ENCODE measurements at regions not wholly inside any gene's neighbourhood (a gene's known extent, or its start where the extent isn't known, plus 50 kb on each side); places are given as distances from the start of the nearest gene placed in this dataset.

DNA sequence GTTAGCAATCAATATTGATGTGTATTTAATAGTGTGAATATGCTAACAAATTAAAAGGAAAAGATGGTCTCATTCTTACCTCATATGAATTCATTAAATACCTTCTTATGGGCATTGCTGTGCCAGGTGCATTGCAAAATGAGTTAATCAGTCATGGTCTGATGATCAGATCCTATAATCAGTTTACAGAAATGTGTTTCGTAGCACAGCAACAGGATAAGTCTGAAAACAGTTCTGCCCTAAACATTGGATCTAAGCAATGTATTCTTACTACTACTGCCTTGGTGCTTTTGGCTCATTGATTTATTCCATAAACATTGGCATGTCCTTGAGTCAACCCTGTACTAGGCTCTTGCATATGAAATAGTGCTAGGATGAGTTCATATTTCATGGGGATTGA, 417.0 kb upstream of the JAG1 start:
- TF ChIP-seq, protein P1, sequence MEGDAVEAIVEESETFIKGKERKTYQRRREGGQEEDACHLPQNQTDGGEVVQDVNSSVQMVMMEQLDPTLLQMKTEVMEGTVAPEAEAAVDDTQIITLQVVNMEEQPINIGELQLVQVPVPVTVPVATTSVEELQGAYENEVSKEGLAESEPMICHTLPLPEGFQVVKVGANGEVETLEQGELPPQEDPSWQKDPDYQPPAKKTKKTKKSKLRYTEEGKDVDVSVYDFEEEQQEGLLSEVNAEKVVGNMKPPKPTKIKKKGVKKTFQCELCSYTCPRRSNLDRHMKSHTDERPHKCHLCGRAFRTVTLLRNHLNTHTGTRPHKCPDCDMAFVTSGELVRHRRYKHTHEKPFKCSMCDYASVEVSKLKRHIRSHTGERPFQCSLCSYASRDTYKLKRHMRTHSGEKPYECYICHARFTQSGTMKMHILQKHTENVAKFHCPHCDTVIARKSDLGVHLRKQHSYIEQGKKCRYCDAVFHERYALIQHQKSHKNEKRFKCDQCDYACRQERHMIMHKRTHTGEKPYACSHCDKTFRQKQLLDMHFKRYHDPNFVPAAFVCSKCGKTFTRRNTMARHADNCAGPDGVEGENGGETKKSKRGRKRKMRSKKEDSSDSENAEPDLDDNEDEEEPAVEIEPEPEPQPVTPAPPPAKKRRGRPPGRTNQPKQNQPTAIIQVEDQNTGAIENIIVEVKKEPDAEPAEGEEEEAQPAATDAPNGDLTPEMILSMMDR (IDR thresholded peaks at IDR 0.05; ENCODE audit: borderline replicate concordance, control extremely low read depth, extremely low read depth, insufficient read depth, missing control alignments), result no peak
- in situ Hi-C loops (cut with MboI; ENCODE audit: low sequenced_read_pairs, unreplicated experiment), result no loop called here
- DNase-seq (ENCODE audit: low spot score), result no peak

DNA sequence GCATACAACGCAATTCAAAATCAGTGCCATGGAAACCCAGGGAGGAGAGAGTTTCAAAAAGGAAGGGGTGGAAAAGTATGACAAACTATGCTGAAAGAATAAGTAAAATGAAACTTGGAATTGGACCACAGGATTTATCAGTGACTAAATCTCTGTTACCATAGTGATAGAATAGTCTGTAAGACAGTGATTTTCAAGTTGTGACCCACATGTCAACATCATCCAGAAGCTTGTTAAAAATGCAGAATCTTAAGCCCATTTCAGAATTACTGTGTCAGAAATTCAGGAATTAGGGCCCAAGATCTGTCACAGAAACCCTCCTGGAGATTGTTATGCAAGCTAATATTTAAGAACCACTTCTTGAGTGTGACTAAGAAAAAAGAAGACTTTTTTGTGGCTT, 417.7 kb upstream of the JAG1 start:
- in situ Hi-C loops (cut with MboI; ENCODE audit: low sequenced_read_pairs, unreplicated experiment), result no loop called here
- no peak for DNase-seq (ENCODE audit: low spot score)
- TF ChIP-seq, protein P1 (IDR thresholded peaks at IDR 0.05; ENCODE audit: borderline replicate concordance, control extremely low read depth, extremely low read depth, insufficient read depth, missing control alignments), result no peak

DNA sequence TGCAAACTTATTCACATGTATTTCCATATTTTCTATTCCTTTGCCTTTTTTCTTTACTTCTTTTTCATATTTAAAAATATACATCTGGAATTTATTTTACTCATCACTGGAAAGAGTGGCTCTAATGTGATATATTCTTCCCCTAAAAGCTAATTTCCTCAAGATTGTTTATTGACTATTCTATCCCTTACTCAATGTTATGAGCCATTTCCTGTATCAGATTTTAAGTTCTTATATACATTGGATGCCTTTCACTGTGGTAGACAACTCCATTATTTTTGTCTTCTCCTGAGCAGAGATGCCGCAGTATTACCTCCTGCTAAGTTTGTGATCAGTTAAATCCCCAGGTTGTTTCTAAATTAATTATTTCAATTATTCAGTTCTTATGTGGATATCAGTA, 418.4 kb upstream of the JAG1 start:
- DNase-seq (ENCODE audit: low spot score), result no peak
- TF ChIP-seq, protein P1 (IDR thresholded peaks at IDR 0.05; ENCODE audit: borderline replicate concordance, control extremely low read depth, extremely low read depth, insufficient read depth, missing control alignments), result no peak
- in situ Hi-C loops (cut with MboI; ENCODE audit: low sequenced_read_pairs, unreplicated experiment), result no loop called here

DNA sequence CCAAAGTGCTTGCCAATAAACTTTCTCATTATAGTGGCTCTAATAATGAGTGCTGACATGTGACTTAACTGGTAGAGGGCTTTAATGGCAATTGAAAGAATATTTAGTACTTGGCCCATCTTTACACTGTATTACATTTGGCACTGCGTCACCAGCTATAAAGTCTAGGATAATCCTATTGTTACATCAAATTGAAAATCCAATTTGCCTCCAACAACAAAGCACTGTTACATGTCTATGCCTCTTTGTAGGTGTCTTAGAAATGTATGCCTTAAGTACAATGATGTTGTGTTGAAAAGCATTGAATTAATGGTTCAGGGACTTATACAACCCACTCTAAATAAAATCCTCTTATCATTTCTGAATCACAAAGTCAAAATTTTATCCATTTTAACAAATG, 420.4 kb upstream of the JAG1 start:
- TF ChIP-seq, protein P1 (IDR thresholded peaks at IDR 0.05; ENCODE audit: borderline replicate concordance, control extremely low read depth, extremely low read depth, insufficient read depth, missing control alignments), result no peak
- in situ Hi-C loops (cut with MboI; ENCODE audit: low sequenced_read_pairs, unreplicated experiment), result no loop called here
- DNase-seq (ENCODE audit: low spot score), result no peak

DNA sequence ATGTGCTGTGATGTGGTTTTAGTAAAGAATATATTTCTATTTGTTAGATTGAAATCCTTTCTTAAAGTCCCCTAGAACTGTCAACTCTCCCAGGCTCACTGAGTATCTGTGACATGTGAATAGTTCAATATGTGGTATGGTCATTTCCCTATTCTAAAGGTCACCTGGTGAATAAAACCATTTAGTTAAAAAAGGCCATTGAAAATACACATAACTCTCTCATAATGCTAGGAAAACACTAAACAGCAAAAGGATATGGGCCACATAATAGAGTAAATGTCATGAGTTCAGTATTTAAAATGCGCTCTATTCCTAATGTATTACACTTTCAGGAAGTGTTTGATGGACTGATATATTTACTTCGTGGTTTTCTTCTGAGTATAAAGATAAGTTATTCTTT, 420.9 kb upstream of the JAG1 start:
- DNase-seq (ENCODE audit: low spot score), result no peak
- TF ChIP-seq, protein P1 (IDR thresholded peaks at IDR 0.05; ENCODE audit: borderline replicate concordance, control extremely low read depth, extremely low read depth, insufficient read depth, missing control alignments), result no peak
- in situ Hi-C loops (cut with MboI; ENCODE audit: low sequenced_read_pairs, unreplicated experiment), result no loop called here

DNA sequence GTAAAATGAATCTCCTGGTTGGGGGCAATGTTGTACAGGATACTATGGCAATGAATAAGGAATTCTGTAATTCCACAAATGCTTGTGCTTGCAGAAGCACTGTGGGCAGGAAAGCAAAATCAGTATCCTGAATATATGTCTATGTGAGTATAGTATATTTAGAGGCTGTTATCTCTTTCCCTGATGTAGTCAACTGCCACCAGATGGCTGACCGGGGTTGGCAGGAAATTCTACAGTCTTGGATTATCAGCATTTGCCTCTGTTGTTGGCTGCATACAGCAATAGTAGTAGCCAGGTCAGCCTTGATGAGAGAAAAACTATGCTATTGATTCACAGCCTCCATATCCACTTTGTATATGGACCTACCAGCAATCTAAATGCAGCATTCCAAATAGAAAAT, 425.1 kb upstream of the JAG1 start:
- TF ChIP-seq, protein P1 (IDR thresholded peaks at IDR 0.05; ENCODE audit: borderline replicate concordance, control extremely low read depth, extremely low read depth, insufficient read depth, missing control alignments), result no peak
- in situ Hi-C loops (cut with MboI; ENCODE audit: low sequenced_read_pairs, unreplicated experiment), result no loop called here
- DNase-seq (ENCODE audit: low spot score), result no peak

DNA sequence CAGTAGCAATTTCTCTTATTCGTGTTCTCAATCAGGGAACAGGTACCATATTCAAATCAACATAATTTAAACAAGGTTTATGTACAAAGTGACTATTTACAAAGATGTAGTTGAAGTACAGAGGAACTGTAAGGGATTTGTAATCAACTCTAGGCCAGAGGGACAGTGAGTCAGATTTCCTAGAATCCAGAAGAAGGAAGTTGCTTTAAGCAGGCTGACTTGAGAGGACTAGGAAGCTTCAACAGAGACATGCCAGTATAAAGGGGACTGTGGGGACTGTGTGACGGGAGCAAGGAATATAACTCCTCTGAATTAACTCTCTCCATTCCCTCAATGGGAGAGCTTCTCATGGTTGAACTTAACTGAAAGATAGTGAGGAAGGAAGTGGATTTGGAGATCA, 427.4 kb upstream of the JAG1 start:
- TF ChIP-seq, protein P1 (IDR thresholded peaks at IDR 0.05; ENCODE audit: borderline replicate concordance, control extremely low read depth, extremely low read depth, insufficient read depth, missing control alignments), result no peak
- DNase-seq (ENCODE audit: low spot score), result no peak
- in situ Hi-C loops (cut with MboI; ENCODE audit: low sequenced_read_pairs, unreplicated experiment), result no loop called here

Data from GM13976 (cell line).